ENCODE measurements at regions not wholly inside any gene's neighbourhood (a gene's known extent, or its start where the extent isn't known, plus 50 kb on each side); places are given as distances from the start of the nearest gene placed in this dataset.

GRCh38 chr2:134146161-134146560, 107.7 kb upstream of the MGAT5 start:
- no peak for DNase-seq (ENCODE audit: extremely low spot score)
- TF ChIP-seq PKNOX1 (IDR thresholded peaks at IDR 0.05) (no peak), SP1 (IDR thresholded peaks at IDR 0.05) (no peak), FOXM1 (IDR thresholded peaks at IDR 0.05; ENCODE audit: borderline replicate concordance) (no peak), ZNF384 (IDR thresholded peaks at IDR 0.05) (no peak), FOXK2 (IDR thresholded peaks at IDR 0.05) (no peak), SUZ12 (IDR thresholded peaks at IDR 0.05) (no peak), L3MBTL2 (conservative IDR thresholded peaks at IDR 0.05) (no peak), TARDBP (IDR thresholded peaks at IDR 0.05) (no peak), BHLHE40 (IDR thresholded peaks at IDR 0.05; ENCODE audit: borderline replicate concordance) (no peak), CTBP1 (IDR thresholded peaks at IDR 0.05; ENCODE audit: borderline replicate concordance) (no peak), LEF1 (IDR thresholded peaks at IDR 0.05; ENCODE audit: borderline replicate concordance) (no peak), ELF4 (IDR thresholded peaks at IDR 0.05) (no peak), HDGF (IDR thresholded peaks at IDR 0.05; ENCODE audit: borderline replicate concordance) (no peak), NFRKB (IDR thresholded peaks at IDR 0.05) (no peak), FOXA1 (IDR thresholded peaks at IDR 0.05) (no peak), ARNT (IDR thresholded peaks at IDR 0.05) (no peak)
- CTCF ChIA-PET, result no interaction called here
- POLR2A ChIA-PET, result no interaction called here

DNA sequence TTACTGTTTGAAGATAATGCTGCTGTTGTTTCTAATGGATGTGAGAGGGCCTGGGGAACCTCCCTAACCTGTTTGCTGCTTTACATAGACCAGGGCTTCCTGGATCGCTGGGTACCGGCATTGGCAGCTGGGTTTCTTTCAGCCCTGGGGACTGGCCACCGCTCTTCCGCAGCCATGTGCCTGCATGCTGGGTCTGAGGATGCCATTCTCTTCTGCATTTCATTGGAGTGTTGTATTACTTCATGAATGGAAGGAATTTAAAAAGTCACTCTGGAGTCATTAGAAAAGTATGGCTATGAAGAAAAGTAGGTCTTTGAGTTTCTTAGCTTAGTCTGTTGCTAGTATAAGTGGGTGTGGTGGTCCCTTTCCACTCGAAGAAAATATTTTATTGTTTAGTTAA, 107.3 kb upstream of the MGAT5 start:
- CTCF ChIA-PET, result no interaction called here
- DNase-seq (ENCODE audit: extremely low spot score), result no peak
- POLR2A ChIA-PET, result no interaction called here
- no peak for TF ChIP-seq BHLHE40 (IDR thresholded peaks at IDR 0.05; ENCODE audit: borderline replicate concordance)
- no peak for TF ChIP-seq TARDBP (IDR thresholded peaks at IDR 0.05)
- no peak for TF ChIP-seq FOXK2 (IDR thresholded peaks at IDR 0.05)
- no peak for TF ChIP-seq L3MBTL2 (conservative IDR thresholded peaks at IDR 0.05)
- TF ChIP-seq ELF4 (IDR thresholded peaks at IDR 0.05), result no peak
- no peak for TF ChIP-seq FOXM1 (IDR thresholded peaks at IDR 0.05; ENCODE audit: borderline replicate concordance)
- TF ChIP-seq ZNF384 (IDR thresholded peaks at IDR 0.05), result no peak
- no peak for TF ChIP-seq PKNOX1 (IDR thresholded peaks at IDR 0.05)
- no peak for TF ChIP-seq LEF1 (IDR thresholded peaks at IDR 0.05; ENCODE audit: borderline replicate concordance)
- TF ChIP-seq FOXA1 (IDR thresholded peaks at IDR 0.05), result no peak
- no peak for TF ChIP-seq SP1 (IDR thresholded peaks at IDR 0.05)
- no peak for TF ChIP-seq CTBP1 (IDR thresholded peaks at IDR 0.05; ENCODE audit: borderline replicate concordance)
- TF ChIP-seq ARNT (IDR thresholded peaks at IDR 0.05), result no peak
- TF ChIP-seq HDGF (IDR thresholded peaks at IDR 0.05; ENCODE audit: borderline replicate concordance), result no peak
- TF ChIP-seq NFRKB (IDR thresholded peaks at IDR 0.05), result no peak
- TF ChIP-seq SUZ12 (IDR thresholded peaks at IDR 0.05), result no peak

DNA sequence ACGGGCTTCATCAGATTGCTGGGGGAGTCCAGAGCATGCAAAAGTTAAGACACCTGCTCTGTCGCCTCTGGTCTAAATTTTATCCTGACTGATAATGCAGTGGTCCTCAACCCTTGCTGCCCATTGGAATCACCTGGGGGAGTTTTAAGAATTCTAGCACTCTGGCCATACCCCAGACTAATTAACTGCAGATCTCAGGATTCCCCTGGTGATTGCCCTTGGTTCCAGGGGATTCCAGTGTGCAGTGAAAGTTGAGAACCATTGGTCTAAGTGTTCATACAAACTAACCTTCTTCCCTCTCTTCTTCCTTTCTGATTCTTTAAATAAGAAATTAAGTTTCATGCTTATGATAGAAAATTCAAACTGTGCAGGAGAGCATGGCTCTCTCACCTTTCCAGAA, 105.7 kb upstream of the MGAT5 start:
- no peak for DNase-seq (ENCODE audit: extremely low spot score)
- ChIA-PET POLR2A (no interaction called here), CTCF (no interaction called here)
- TF ChIP-seq SUZ12 (IDR thresholded peaks at IDR 0.05), result no peak
- no peak for TF ChIP-seq BHLHE40 (IDR thresholded peaks at IDR 0.05; ENCODE audit: borderline replicate concordance)
- no peak for TF ChIP-seq ZNF384 (IDR thresholded peaks at IDR 0.05)
- TF ChIP-seq CTBP1 (IDR thresholded peaks at IDR 0.05; ENCODE audit: borderline replicate concordance), result no peak
- no peak for TF ChIP-seq L3MBTL2 (conservative IDR thresholded peaks at IDR 0.05)
- no peak for TF ChIP-seq FOXA1 (IDR thresholded peaks at IDR 0.05)
- TF ChIP-seq FOXM1 (IDR thresholded peaks at IDR 0.05; ENCODE audit: borderline replicate concordance), result no peak
- TF ChIP-seq ELF4 (IDR thresholded peaks at IDR 0.05), result no peak
- TF ChIP-seq NFRKB (IDR thresholded peaks at IDR 0.05), result no peak
- TF ChIP-seq HDGF (IDR thresholded peaks at IDR 0.05; ENCODE audit: borderline replicate concordance), result no peak
- TF ChIP-seq PKNOX1 (IDR thresholded peaks at IDR 0.05), result no peak
- no peak for TF ChIP-seq SP1 (IDR thresholded peaks at IDR 0.05)
- no peak for TF ChIP-seq TARDBP (IDR thresholded peaks at IDR 0.05)

GRCh38 chr2:134148843-134149472, 104.9 kb upstream of the MGAT5 start:
- ChIA-PET POLR2A (no interaction called here), CTCF (interaction anchor here (1.2 kb wide), 1 partner anchor 11 kb away, joined by 3 read pairs; no protein-coding TSS in a partner anchor)
- no peak for DNase-seq (ENCODE audit: extremely low spot score)
- no peak for TF ChIP-seq FOXM1 (IDR thresholded peaks at IDR 0.05; ENCODE audit: borderline replicate concordance)
- no peak for TF ChIP-seq CTBP1 (IDR thresholded peaks at IDR 0.05; ENCODE audit: borderline replicate concordance)
- TF ChIP-seq FOXA1 (IDR thresholded peaks at IDR 0.05), result no peak
- TF ChIP-seq SP1 (IDR thresholded peaks at IDR 0.05), result no peak
- no peak for TF ChIP-seq SUZ12 (IDR thresholded peaks at IDR 0.05)
- no peak for TF ChIP-seq HDGF (IDR thresholded peaks at IDR 0.05; ENCODE audit: borderline replicate concordance)
- TF ChIP-seq ARNT (IDR thresholded peaks at IDR 0.05), result no peak
- no peak for TF ChIP-seq TARDBP (IDR thresholded peaks at IDR 0.05)
- TF ChIP-seq BHLHE40 (IDR thresholded peaks at IDR 0.05; ENCODE audit: borderline replicate concordance), result no peak
- no peak for TF ChIP-seq FOXK2 (IDR thresholded peaks at IDR 0.05)
- no peak for TF ChIP-seq L3MBTL2 (conservative IDR thresholded peaks at IDR 0.05)
- TF ChIP-seq NFRKB (IDR thresholded peaks at IDR 0.05), result no peak
- no peak for TF ChIP-seq PKNOX1 (IDR thresholded peaks at IDR 0.05)

DNA sequence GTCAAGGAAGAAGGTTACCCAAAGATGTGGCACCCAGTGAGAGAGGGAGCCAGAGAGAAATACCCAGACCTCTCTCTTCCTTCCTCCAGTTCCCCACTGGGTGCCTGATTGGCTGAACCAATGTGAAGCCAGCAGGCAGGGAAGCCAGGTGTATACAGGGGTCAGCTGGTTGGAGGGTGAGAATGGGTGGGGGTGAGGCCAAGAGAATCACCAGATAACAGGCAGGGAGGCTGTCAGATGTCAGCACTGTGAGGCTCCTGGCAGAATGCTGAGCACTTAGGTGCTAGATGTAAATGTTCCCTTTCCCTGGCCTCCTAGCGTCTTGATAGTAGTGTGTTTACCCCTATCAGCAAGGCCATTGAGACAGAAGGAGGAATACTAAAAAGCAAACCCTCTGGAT, 104.0 kb upstream of the MGAT5 start:
- TF ChIP-seq PKNOX1 (IDR thresholded peaks at IDR 0.05), result no peak
- no peak for TF ChIP-seq BHLHE40 (IDR thresholded peaks at IDR 0.05; ENCODE audit: borderline replicate concordance)
- no peak for TF ChIP-seq SUZ12 (IDR thresholded peaks at IDR 0.05)
- no peak for TF ChIP-seq FOXK2 (IDR thresholded peaks at IDR 0.05)
- CTCF ChIA-PET, result interaction anchor here (1.2 kb wide), 1 partner anchor 12 kb away, joined by 3 read pairs; no protein-coding TSS in a partner anchor
- POLR2A ChIA-PET, result no interaction called here

More for the DNA sequence above, 104.0 kb upstream of the MGAT5 start:
- DNase-seq (ENCODE audit: extremely low spot score), result no peak
